Activated CD4-positive, alpha-beta T cell treated with anti-CD3 and anti-CD28 coated beads, Interleukin-2, Interleukin-4, amounts not matched to agents 100 ng/mL and 50 ng/mL, durations not matched to agents 16 hours and 8 hours (primary cell): ENCODE measurements at regions not wholly inside any gene's neighbourhood (a gene's known extent, or its start where the extent isn't known, plus 50 kb on each side); places are given as distances from the start of the nearest gene placed in this dataset.

ENCODE experiments used
- DNase-seq: peaks from one replicate; pipeline ENCODE4 v3.0.0-alpha.2; 2020; ENCODE audit warnings: low spot score

DNA sequence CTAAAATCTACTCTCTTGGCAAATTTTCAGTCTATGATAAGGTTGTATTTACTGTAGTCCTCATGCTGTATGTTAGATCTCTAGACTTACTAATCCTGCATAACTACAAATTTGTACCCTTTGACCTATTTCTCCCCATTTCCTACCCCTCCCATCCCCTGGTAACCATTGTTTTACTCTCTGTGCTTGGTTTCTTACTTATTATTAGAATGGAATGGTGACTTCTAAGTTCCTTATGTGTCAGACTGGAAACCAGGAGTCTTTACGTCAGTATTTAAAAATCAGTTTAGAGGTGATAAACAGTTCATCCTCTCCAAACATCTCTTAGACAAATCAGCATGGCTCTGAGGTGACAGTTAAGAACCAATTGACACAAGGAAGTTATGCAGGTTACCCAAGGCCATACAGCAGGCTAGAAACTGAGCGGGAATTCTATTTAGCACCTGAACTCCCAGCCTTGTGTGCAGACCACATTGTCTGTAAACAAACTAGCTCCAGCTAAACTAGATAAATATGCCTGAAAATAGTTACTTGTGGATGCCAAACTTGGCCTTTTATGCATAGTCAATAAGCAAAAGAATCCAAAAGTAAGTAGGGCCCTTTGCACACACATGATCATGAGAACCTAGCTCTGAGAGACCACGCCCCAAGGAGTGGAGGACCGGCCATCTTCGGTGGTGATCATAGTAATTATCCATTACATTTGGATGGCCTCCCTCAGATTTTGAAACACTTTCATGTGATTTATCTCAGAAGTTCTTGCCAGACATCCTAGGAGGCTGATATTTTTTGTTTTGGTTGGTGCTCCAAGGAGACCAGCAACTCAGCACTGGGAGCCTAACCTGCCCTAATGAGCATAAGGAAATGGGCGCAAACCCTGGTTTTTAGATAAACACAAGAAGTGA, 72.3 kb upstream of the BOC start:
- DNase-seq, result no peak

GRCh38 chr3:113140876-113141275, 70.5 kb upstream of the BOC start:
- DNase-seq, result peak; percentile 24

- DNase-seq, result no peak
Observed at GRCh38 chr3:113141543-113141942, 69.8 kb upstream of the BOC start.

DNA sequence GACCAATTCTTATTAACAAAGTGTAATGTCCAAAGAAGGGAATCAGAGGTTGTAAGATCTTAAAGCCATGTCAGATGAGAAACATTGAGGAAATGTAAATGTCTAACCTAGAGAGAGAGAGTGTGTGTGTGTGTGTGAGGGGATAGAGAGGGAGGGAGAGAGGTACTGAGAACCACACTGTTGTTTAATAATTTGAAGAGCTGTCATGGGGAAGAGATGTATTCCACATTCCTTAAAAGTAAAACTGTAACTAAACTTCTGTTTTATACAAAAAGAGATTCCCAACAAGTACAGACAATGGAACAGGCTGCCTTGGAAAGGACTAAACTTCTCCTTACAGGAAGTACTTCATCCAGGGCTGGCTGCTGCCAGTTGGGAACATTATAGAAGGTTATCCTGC, 68.9 kb upstream of the BOC start:
- DNase-seq, result no peak

GRCh38 chr3:113143353-113143752, 68.0 kb upstream of the BOC start:
- no peak for DNase-seq

- DNase-seq, result no peak
Observed at GRCh38 chr3:113147681-113148261, 63.6 kb upstream of the BOC start.

DNA sequence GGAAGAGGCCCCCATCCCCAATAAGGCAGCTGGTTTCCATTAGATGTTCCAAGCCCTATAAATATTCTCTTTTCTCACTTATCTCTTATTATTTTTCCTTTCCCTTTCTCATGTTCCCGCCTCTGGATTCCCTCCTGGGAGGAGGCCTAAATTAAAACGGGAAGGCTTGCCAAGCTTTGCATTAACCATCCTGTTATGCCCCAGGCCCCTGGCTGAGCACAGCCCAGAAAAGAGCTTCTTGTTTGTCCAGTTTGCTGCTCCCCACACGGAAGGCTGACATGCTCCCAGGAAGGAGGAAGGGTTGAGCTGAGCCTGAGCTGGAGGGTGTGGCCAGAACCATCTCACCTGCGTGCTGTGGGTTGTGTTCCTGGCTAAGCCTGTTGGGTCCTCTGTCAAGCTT, 63.1 kb upstream of the BOC start:
- no peak for DNase-seq

DNA sequence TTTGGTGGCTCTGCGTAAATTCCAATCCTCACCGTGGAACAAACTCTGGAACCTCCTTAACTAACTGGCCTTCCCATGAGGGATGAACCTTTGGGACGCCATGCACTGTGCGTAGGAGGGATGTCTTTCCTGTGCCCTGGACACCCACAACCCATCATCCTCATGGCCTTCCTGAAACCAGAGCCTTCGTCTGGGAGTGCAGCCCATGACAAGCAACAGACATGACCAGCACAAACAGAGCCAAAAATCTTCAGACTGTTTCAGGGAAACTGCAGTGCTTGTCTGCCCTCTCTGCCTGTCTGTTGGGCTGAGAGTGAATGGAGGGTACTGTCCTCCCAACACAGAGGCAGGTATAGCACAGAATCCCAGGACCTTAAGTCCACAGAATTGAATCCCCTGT, 61.1 kb upstream of the BOC start:
- DNase-seq, result no peak

GRCh38 chr3:113151461-113152031, 59.8 kb upstream of the BOC start:
- no peak for DNase-seq

DNA sequence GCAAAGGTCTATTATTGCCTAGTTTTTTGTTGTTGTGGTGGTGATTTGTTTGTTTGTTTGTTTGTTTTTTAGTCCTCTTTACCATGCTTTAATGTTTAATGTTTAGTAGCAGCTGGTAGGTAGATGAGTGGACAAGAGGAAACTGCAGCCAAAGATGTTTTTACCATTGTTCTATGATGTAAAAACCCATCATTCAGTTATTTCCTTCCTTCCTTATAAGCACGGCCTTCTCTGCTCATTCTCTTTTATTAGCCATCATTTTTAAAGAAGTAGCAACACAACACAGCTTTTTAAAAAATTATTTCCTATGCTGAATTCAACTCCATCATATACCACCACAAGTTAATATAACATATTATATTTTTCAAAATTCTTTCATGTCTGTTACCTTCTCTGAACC, 58.5 kb upstream of the BOC start:
- no peak for DNase-seq

- no peak for DNase-seq
Observed at GRCh38 chr3:113153499-113154107, 57.8 kb upstream of the BOC start.

GRCh38 chr3:113156816-113157333, 54.5 kb upstream of the BOC start:
- DNase-seq, result no peak

DNA sequence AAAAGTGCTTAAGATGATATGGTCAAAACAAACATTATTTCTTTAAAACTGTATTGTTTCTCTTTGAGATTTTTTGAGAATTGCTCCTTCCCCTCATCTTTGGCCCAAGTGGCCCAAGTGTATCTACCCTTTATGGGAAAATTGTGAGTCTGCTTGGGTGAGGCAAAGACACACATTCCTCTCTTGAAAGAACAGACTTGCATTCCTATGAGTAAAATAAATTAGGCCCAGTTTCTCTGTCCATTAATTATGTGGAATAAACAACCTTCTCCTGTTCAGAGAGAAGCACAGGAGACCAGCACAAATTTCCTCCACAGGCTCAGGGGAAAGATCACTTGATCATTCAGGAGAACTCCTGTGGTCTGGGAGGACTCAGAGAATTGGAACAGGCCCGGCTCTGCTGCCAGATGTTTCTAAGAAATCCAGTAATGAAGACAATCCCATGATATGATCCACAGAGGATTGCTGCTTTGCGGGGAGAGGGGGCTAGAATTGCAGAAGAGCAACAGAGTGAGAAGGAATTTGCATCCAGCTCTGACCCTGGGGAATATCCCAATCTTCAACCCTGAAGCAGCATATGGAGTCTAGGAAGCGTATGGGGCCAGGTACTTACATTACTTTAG, 53.8 kb upstream of the BOC start:
- DNase-seq, result no peak

- no peak for DNase-seq
Observed at GRCh38 chr3:113158171-113158570, 53.2 kb upstream of the BOC start.
